GM18519 (cell line): ENCODE measurements at regions not wholly inside any gene's neighbourhood (a gene's known extent, or its start where the extent isn't known, plus 50 kb on each side); places are given as distances from the start of the nearest gene placed in this dataset.

ENCODE experiments used
- ATAC-seq: cut with Tn5 transposase; IDR thresholded peaks from one replicate; pipeline ENCODE4 v1.9.1; 2021; ENCODE audit warnings: mild to moderate bottlenecking, moderate library complexity; ENCODE audit not compliant: unreplicated experiment, low FRiP score

GRCh38 chr1:106747232-106747631, 309.2 kb upstream of the PRMT6 start:
- ATAC-seq, result no peak

GRCh38 chr1:106747791-106748190, 308.7 kb upstream of the PRMT6 start:
- no peak for ATAC-seq

GRCh38 chr1:106748606-106749005, 307.9 kb upstream of the PRMT6 start:
- no peak for ATAC-seq

GRCh38 chr1:106749491-106749890, 307.0 kb upstream of the PRMT6 start:
- no peak for ATAC-seq

GRCh38 chr1:106749906-106750305, 306.6 kb upstream of the PRMT6 start:
- ATAC-seq, result no peak

GRCh38 chr1:106751002-106751401, 305.5 kb upstream of the PRMT6 start:
- no peak for ATAC-seq

GRCh38 chr1:106753066-106753465, 303.4 kb upstream of the PRMT6 start:
- no peak for ATAC-seq

- ATAC-seq, result no peak
Measured at GRCh38 chr1:106754957-106755356, 301.5 kb upstream of the PRMT6 start.

- ATAC-seq, result no peak
Measured at GRCh38 chr1:106755682-106756406, 300.6 kb upstream of the PRMT6 start.

GRCh38 chr1:106756752-106757151, 299.7 kb upstream of the PRMT6 start:
- no peak for ATAC-seq

GRCh38 chr1:106768077-106768476, 288.4 kb upstream of the PRMT6 start:
- ATAC-seq, result no peak

- no peak for ATAC-seq
Measured at GRCh38 chr1:106768501-106768900, 288.0 kb upstream of the PRMT6 start.

- ATAC-seq, result no peak
Measured at GRCh38 chr1:106773206-106773605, 283.3 kb upstream of the PRMT6 start.

GRCh38 chr1:106780066-106780465, 276.4 kb upstream of the PRMT6 start:
- no peak for ATAC-seq

- ATAC-seq, result no peak
Measured at GRCh38 chr1:106780806-106781569, 275.5 kb upstream of the PRMT6 start.

- no peak for ATAC-seq
Measured at GRCh38 chr1:106785176-106785575, 271.3 kb upstream of the PRMT6 start.

- ATAC-seq, result no peak
Measured at GRCh38 chr1:106787520-106787919, 269.0 kb upstream of the PRMT6 start.

GRCh38 chr1:106789686-106790085, 266.8 kb upstream of the PRMT6 start:
- ATAC-seq, result no peak

GRCh38 chr1:106791041-106791440, 265.4 kb upstream of the PRMT6 start:
- ATAC-seq, result no peak

- no peak for ATAC-seq
Measured at GRCh38 chr1:106793651-106794050, 262.8 kb upstream of the PRMT6 start.

- ATAC-seq, result no peak
Measured at GRCh38 chr1:106798991-106799390, 257.5 kb upstream of the PRMT6 start.

- ATAC-seq, result no peak
Measured at GRCh38 chr1:106802181-106802580, 254.3 kb upstream of the PRMT6 start.
